EH (cell line): ENCODE measurements at regions not wholly inside any gene's neighbourhood (a gene's known extent, or its start where the extent isn't known, plus 50 kb on each side); places are given as distances from the start of the nearest gene placed in this dataset.

Source experiments
- DNase-seq: peaks from one replicate; pipeline ENCODE4 v3.0.0-alpha.2; 2015; ENCODE audit warnings: low read depth

GRCh38 chr6:8530785-8531435 is 95.6 kb upstream of the SLC35B3 start:
- DNase-seq = no peak

DNA sequence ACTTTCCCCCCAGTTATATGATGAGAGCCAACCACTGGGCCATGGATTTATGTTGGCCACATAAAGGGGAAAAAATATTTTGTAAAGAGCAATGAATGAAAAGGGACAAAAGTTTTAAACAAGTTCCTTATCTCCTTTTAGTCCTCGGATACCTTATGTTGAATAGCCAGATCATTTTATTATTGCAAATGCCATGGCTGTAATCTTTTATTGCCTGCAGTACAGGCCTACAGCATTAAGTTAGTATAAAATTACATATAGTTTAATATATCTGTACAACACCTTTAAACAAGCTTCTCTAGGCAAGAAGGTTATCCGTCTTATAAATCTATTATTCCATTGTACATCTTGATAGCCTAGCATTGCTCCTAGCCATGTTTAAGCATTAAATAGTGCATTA is 93.9 kb upstream of the SLC35B3 start:
- DNase-seq = no peak

GRCh38 chr6:8527818-8528217 is 92.5 kb upstream of the SLC35B3 start:
- DNase-seq = no peak

DNA sequence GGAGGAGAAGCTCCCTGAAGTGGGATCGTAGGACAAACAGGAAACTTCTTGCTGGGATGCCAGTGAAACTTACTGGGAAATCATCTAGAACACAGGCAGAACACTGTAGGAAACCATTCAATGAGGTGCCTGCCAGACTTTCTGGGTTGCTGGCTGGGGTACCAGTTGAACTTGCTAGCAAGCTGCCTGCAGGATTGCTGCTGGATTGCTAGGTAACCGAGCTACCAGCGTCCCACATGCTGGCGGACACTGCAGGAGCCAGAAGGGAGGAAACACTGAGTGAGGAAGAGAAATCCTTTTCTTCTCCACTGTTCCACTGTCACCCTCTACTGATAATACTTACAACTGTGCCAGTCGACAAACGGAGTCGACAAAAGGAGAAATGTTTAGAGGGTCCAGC is 91.3 kb upstream of the SLC35B3 start:
- DNase-seq = no peak

DNA sequence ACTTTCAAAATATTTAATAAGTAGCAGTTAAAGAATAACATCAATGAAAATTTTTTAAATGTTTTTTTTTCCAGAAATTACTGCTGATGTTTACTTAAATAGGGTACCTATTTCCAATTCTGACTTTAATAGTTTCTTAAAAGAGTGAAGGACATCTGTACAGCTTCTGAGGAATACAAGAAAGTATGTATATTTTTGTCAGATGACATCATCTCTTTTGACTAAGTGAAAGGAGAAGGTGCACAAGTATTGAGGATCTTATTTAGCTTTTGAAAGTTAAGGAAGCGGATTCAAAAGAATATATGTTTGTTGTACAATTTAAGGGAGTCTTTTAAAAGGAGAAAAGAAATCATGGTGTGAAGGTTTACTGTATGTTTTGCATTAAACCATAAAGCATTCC is 90.0 kb upstream of the SLC35B3 start:
- DNase-seq = no peak

- no peak for DNase-seq
These were observed 77.8 kb upstream of the SLC35B3 start for GRCh38 chr6:8513174-8513573.

DNA sequence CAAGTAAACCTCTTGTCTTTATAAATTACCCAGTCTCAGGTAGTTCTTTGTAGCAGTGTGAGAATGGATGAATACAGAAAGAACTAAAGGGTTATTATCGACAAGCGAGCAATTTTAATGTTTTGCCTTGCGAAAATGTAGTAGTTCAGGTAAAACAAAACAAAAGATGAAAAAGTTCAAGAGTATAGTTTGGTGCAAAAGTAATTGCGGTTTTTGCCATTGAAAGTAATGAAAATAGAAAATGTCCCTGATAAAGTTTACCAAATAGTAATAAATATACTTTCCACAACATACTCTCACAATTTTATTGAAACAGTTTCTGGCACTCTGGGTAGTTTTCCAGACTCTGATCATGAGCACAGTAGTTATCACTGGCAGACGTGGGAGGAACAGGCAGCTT is 71.9 kb upstream of the SLC35B3 start:
- DNase-seq = no peak

- DNase-seq = no peak
These were observed 70.8 kb upstream of the SLC35B3 start for GRCh38 chr6:8506126-8506525.

GRCh38 chr6:8499540-8499939 is 64.2 kb upstream of the SLC35B3 start:
- peak; percentile 14 for DNase-seq

- DNase-seq = no peak
These were observed 59.4 kb upstream of the SLC35B3 start for GRCh38 chr6:8494730-8495129.

DNA sequence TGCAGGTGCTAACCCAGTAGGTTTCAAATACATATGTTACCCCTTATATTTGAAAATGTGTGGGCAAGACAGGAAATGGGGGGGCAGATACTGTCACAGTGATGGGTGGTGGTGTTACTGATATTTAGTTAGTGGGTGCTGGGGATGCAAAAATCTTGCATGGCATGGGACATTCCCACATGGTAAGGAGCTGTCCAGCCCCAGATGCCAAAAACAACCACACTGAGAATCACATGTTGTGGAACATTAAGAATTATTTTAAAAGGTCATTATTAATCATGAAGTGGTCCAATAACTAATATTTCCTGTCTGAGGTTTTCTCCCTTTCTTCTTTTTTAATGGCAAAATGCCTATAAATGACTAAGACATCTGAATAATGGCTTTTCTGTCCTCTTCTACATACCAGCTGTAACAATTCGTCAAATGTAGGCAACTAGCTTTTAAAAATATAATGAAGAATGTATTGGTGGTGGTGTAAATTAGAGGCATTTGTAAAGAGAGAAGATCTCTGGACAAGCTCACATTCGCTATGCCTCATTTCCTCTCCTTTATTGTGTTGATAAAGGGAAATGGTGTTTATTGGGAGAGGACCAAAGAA is 57.3 kb upstream of the SLC35B3 start:
- no peak for DNase-seq
